HG02642 (cell line): ENCODE measurements at regions not wholly inside any gene's neighbourhood (a gene's known extent, or its start where the extent isn't known, plus 50 kb on each side); places are given as distances from the start of the nearest gene placed in this dataset.
A peak's percentile ranks its signal among the peaks of the same experiment; 100 is the strongest.

Experiments
- ATAC-seq: cut with Tn5 transposase; IDR thresholded peaks from one replicate; pipeline ENCODE4 v1.9.1; 2021; ENCODE audit warnings: mild to moderate bottlenecking; ENCODE audit not compliant: unreplicated experiment, poor library complexity

DNA sequence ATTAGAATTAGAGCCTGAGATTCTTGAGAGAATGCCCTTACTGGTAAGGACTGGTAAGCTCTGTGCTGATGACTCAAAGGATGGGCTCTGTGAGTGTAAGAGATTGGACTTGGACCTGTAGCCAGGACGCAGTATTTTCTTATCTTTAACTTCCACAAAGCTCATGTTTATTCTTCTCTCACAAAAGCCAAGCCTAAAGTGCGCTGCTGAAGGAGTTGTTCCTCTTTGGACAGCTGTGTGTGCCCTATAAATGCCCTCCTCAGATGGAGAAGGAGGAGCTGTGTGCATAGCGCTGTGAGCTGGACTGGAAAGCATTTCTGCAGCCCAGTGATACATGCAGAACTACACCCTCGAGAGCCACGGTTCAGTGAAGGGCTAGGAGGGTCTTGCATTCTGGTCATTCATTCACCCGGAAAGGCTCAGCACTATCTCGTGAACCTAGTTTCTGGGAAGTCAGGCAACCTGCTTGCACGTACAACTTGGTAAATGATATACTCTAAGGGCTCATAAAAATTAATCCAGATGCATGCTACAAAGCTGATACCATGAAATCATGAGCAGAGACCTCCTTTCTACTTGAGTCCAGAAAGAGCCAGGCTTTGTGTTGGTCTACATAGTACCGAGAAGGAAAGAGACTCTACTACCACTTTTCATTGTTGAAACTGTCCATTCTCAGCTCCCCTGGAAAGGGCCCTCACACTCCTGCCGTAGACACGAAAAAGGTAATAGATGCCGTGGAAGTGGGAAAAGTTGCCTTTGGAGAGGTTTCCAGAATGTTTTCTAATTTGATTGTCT lies 103.0 kb upstream of the TBL1XR1 start:
- ATAC-seq = peak; percentile 85

DNA sequence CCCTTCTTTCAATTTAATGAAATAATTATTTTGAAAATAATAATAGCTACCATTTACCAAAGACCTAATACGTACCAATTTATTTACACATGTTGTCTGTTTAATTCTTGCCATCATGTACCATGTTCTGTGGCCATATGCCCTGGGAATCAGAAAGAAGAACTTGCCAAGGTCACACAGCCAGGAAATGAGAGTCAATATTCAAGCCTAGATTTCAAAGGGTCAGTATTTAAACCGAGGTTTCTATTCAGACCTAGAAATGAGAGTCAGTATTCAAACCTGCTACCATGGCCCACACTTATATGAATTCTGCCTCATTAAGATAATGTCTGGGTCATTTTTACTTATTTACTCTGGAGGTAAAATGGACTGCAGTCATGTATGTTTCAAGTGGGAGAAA lies 103.6 kb upstream of the TBL1XR1 start:
- ATAC-seq = no peak

DNA sequence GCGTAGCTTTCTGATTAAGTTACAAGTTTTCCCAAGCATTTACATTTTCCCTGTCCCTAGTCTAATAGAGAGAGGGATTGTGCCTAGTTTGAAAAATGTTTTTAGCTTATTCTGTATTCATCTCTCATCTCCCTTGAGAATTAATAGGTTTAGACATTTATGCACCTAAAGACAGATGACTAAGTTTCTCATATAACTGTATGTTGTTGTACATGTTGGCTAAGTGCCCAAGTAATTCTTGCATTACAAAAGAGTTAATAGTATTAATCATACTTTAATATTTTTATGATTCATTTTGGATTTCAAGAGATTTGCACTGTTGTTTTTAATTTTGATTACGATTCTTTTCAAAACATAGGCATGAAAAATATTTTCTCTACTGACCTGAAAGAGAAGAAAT lies 109.0 kb upstream of the TBL1XR1 start:
- no peak for ATAC-seq

DNA sequence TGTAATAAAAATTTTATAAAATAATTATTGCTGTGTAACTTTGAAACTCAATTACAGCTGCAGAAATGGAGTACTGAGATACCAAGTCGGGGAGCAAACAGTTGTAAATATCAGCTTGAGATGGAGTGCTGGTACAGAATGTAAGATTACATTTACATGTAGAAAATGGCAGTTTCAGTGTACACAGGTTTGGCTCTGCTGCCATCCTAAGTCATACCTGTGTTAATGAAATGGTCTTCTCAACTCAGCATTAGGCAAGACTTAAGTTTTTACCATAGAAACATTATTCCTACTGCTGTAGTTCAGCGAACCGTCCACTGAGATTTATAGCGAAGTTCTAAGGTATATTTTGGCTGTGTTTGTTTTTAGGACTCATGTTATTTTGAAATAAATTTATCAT lies 110.1 kb upstream of the TBL1XR1 start:
- no peak for ATAC-seq

DNA sequence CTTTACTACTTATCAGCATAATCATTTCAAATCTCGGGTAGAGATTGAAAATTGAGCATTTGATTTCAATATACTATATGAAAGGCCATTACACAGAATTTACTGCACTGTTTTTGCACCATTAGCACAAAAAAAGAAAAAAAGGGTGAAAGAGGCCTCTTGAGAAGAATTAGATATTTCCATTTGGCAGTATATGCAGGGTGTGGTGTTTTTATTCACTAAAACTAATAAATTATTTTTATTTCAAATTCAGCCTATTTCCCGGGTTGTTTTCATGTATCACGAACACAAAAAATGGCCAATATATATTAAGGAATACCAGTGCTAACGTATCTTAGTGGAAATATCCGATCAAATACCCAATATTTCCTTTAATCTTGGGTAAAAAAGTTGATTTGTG lies 110.5 kb upstream of the TBL1XR1 start:
- ATAC-seq = no peak

DNA sequence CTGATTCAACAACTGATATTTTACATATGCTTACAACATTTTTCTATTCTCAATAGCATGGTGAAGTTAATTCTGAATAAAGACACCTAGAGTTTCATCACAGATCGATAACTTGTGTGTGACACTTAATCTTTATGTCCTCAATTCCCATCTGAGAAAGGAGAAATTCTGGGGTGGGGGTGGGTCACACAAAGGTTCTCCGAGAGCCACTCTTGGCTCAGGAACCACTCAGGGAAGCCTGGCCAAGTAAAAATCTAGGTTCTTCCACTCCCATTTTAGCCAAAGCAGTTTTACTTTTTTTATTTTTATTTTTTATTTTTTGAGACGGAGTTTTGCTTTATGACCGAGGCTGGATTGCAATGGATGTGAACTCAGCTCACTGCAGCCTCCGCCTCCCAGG lies 111.0 kb upstream of the TBL1XR1 start:
- no peak for ATAC-seq

DNA sequence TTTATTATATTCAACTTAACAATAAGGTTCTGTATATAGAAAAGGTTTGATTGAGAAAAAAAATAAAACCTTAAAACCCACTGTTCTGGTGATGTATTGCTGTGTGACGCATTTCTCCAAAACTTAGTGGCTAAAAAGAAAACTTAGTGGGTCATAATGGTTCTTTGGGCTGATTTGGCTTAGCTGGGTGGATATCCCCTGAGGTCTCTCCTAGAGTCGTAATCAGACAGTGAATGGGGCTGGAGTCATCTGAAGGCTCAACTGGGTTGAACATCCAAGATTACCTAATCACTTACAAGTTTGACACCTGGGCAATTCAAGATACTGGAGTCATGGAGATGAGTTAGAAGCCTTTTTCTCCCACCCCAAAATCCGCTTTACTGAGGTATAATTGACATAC lies 111.6 kb upstream of the TBL1XR1 start:
- ATAC-seq = no peak

DNA sequence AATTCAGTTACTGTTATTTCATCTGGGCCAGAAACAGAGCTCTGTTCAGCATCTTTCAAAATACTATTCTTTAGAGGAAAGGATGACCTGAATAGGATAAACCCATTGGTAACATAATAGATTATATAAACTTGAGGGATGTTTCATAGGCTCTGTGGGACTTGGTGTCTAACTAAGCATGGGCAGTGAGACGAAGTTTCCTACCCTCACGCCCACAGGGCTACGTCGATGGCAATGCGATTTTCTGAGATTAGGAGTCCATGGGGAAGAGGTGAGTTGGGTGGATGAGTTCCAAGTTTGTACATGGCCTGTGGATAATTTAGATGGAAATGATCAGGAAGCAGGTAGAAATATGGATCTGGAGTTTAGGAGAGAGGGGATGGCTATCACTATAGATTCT lies 115.2 kb upstream of the TBL1XR1 start:
- ATAC-seq = no peak

DNA sequence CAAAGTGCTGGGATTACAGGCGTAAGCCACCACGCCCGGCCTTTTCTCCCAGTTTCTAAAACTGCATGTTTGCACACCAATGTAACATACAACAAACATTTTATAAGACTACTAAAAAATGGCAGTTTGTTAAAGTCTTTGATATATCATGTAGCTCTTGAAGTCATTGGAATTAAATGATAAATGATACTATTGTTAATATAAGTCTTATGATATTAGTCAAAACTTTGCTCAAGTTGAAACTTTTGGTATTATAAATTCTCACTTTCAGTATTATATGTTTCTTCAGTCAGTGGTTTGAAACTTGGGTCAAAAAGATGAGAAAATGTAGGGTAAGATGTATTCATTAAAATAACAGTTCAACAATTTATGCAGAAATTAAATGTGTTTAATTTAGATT lies 117.6 kb upstream of the TBL1XR1 start:
- peak; percentile 60 for ATAC-seq

DNA sequence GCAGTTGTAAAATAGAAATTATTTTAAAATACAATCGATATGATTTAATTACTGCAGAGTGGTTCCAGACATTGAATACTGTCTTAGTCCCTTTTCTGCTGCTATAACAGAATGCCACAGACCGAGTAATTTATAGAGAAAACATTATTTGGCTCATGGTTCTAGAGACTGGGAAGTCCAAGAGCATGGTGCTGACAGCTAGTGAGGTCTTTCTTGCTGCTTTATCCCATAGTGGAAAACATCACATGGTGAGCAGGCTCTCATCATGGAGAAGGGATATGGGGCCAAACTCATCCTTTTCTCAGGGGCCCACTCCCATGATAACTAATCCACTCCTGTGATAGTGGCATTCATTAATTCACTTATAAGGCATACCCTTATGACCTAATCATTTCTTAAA lies 120.0 kb upstream of the TBL1XR1 start:
- ATAC-seq = no peak

DNA sequence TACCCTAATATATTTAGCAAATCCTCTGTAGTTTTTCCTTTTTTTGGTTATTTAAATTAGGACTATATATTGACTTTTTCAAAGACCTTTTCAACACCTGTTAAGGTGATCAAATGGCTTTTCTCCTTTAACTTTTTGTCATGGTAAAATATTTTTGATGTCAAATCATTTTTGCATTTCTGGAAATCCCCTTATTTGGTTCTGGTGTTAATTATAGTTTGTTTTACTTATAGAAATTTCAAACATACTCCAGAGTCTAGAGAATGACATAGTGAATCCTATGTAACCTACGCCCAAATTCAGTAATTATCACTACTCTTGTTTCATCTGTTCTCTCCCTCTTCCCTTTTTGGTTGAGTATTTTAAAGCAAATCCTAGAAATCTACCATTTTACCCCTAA lies 121.3 kb upstream of the TBL1XR1 start:
- ATAC-seq = no peak

DNA sequence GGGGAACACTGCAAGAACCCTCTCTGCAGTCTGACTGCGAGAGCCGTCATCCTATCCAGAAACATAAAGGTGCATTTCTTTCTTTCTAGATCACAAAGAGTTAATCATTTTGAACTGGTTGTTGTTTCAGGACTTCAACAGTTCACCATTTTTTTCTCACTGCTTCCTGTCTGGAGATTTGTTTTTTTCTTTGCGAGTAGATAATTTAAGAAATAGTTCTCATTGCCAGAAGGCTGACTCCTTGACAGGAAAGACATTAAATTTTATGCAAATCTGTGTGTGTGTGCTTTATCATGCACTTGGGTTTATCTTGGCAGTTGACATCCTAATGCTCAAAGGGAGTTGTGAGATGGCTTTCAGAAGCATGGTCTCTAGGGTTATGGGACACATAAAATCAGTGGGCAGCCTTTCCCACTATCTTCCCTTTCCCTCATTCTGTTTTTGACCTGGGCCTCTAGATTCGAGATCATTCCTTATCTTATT lies 123.5 kb upstream of the TBL1XR1 start:
- peak; percentile 60 for ATAC-seq

DNA sequence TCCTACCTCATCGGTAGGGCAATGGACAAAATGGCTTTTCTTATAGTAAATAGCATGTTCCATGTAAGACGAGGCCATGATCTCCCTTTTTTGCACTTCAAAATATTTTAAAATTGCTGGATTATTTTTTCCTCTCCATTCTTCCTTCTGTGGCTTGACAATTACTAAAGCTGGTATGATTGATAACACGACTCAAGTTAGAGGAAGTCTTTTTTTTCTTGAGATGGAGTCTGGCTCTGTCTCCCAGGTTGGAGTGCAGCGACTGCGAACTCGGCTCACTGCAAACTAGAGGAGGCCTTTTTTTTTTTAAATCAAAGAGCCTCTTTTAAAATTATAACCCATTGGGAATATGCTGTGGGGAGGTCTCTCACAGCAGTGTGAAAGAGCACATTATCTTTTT lies 124.5 kb upstream of the TBL1XR1 start:
- no peak for ATAC-seq

DNA sequence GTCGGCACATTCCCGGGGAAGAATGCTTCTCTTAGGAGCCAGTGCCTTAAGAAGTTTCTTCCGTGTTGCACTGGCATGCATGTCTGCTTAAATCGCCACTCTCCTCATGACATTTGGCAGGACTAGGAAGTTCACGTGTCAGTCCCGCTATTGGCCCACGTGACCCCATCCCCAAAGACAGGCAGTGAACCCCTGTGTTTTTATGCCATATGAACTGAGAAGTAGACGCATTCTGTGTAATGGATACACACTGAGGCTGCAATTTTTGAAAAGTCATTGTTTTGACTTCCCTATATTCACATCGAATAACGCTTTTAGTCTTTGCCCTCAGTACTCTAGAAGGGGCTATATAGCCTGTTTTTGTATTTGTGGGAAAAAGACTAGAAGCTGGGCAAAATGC lies 125.6 kb upstream of the TBL1XR1 start:
- no peak for ATAC-seq

DNA sequence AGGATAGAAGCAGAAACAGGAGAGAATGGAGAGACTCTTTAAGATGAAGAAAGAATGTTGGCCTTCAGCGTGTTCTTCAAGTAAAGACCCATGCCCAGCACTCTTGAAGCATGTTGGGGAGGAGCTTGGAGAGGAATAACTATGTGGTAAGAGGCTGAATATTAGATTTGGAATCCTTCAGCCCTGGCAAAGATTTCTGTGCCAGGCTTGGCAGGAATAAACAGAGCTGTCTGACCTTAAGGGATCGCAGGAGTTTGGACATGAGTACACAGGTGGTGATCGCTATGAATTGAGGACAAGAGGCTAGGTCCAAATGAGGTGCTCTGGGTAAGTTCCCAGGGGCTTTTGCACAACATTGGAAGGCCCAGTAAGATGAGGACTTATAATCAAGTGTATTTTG lies 132.6 kb upstream of the TBL1XR1 start:
- ATAC-seq = no peak

DNA sequence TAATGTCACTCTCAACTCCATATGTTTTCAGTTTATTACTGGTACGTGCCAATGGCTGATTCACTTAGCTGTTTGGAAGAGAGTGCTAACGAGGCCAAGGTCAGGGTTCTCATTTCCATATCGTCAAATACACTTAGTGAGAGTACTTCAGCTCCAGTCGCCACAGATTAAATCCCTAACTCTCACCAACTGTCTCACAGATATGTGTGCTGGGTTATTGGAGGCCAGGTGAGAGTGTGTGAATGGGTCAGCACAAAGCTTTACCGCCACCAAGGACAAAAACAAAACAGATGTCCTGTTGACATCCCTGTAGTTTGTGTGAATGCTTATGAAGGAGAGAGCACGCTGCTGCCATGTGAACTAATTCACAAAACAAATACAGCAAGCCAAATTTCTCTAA lies 133.5 kb upstream of the TBL1XR1 start:
- ATAC-seq = no peak

DNA sequence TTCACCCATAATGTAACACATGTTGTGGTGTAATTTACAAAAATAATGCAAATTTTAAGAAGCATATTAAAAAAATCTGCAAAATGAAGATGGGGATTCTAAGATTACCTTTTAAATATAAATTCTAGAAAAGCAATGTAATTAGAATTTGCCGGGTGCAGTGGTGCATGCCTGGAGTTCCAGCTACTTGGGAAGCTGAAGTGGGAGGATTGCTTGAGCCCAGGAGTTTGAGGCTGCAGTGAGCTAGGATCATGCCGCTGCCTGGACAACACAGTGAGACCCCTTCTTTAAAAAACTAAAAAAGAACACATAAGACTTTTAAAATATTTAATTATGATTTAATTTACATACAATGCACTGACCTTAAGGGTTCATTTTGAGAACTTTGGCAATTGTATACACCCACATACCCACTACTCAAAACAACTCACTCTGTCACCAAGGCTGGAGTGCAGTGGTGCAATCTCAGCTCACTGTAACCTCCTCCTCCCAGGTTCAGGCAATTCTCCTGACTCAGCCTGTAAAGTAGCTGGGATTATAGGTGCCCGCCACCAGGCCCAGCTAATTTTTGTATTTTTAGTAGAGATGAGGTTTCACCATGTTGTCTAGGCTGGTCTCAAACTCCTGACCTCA lies 134.0 kb upstream of the TBL1XR1 start:
- ATAC-seq = no peak

DNA sequence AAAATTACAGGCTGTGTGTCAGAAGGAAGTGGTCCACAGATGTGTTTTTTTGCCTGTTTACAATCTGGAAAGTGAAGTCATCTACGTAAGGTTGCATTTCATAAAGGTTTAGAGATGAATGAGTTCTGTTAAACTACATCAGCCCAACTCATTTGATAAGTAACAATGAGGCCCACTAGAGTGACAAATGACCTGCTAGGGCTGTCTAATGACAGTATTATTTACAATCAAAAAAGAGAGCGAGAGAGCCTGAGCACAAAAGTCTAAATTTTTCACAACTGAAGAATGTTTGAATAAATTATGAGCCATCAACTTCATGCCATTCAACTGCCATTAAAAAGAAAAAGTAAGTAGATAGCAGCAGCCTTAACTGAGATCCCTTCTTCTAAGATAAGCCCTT lies 135.7 kb upstream of the TBL1XR1 start:
- ATAC-seq = no peak

DNA sequence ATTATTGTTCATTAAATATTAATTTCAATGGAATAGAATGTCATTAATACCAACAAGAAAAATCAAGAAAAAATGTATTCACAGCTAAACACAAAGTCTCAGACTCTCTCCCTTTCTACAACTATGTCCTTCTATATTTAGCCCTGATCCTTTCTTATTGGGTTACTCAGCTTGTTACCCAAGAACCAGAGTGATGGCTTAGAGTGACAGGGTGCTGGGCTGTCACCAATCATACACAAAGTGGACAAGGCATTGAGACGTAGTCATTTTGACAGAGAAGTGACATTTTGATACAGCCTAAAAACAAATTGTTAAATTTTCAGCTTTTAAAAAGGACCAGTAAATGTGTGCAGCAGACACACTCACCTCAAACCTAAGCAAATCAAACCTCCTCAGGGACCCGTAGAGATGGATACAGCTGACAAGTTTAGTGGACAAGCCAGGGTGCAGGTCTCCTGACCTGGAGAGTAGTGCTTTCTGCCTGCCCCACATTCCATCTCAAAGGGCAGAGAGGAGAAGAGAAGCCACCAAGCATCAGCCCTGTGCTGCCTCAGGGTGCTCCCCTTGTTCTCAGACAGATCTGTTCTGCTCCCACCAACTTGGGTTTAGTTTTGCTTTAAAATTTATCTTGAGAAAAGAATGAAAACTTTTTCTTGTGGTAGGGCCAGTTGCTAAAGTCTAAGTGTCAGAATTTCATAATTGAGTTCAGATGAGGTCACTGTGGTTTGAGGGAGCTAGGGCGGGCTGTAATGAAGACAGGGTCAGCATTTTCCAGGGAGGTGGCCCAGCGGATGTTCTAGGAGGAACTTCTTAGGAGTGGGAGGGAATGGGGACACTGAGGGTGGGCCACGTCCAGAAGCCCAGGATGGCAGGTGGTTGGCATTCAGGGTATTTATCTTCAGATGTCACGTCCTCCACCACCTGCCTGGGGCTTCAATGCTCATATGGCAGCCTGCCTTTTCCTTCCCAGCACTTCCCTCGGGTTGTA lies 136.5 kb upstream of the TBL1XR1 start:
- ATAC-seq = no peak

DNA sequence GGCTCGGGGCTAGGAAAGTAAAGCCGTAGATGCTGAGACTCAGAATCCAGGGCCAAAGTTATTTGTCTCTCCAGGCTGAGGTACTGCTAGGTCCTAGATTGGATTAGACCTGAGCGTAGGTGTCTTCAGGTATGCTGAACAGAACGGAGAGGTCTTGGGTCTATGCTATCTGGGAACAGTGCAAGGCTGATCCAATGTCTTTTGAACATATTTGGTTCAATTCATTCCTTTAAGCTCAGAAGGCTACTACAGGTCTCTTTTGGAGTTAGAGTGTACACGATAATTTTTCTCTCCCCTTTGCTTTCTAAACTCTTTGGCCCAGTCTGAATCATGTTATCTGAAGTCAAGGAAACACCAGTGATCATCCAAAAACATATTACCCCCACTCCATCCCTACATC lies 137.5 kb upstream of the TBL1XR1 start:
- no peak for ATAC-seq

DNA sequence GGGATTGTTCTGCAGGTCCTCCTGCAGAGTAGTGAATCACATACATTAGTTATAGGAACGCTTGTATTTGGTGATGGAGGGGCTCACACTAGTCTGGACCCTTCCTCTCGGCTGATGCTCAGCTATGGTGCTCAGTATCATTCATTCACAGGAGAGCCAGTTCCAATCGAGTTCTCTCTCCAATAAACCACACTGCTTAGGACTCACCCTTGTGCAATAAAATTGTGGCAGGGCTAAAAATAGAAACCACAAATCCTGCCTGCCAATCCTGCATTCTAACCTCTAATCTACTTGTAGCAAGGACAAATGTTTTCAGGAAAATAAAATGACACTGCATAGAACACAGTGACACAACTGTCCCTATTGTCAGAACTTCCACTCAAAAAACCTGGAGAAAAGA lies 138.4 kb upstream of the TBL1XR1 start:
- ATAC-seq = no peak
